ENCODE measurements at regions not wholly inside any gene's neighbourhood (a gene's known extent, or its start where the extent isn't known, plus 50 kb on each side); places are given as distances from the start of the nearest gene placed in this dataset.

DNA sequence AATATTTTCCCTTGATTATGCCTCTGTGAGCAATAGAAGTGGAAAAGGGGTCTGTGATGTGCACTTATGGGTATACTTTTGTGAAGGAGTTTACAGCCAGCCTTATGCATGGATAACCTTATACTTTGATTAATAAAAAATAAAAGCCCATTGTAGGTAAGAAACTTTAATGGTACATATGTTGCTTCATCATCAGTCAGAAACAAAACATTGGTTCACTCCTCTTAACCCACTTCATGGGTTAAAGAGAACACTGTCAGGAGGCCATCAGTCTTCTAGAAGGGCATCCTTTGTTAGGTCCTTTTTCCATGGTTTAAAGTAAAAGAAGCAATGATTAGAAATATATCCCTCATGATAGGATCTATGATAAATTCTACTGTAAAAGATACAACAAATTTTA, 952.1 kb upstream of the MIR17HG start:
- Histone ChIP-seq H3K79me2 (ENCODE audit: low read length) (no peaks in the 10 kb centered on the region), H2AFZ (ENCODE audit: low read depth, low read length) (no peak overlapping the region), H3K27ac (ENCODE audit: low read length) (no peak overlapping the region), H3K4me3 (ENCODE audit: low read length) (no peak overlapping the region), H4K20me1 (ENCODE audit: insufficient read depth, low read length) (no peaks in the 10 kb centered on the region), H3K4me2 (ENCODE audit: low read length) (no peak overlapping the region), H3K9ac (ENCODE audit: low read length) (no peak overlapping the region), H3K9me3 (ENCODE audit: insufficient read depth, low read length) (peaks cover 8% of the 10 kb centered on the region; the same call in 1 of the 2 replicates), H3K27me3 (ENCODE audit: low read depth, low read length) (no peaks in the 10 kb centered on the region), H3K4me1 (ENCODE audit: low read length) (no peaks in the 10 kb centered on the region), H3K36me3 (replicated peaks; ENCODE audit: low read depth, low read length) (no peaks in the 10 kb centered on the region)
- TF ChIP-seq, protein P1, sequence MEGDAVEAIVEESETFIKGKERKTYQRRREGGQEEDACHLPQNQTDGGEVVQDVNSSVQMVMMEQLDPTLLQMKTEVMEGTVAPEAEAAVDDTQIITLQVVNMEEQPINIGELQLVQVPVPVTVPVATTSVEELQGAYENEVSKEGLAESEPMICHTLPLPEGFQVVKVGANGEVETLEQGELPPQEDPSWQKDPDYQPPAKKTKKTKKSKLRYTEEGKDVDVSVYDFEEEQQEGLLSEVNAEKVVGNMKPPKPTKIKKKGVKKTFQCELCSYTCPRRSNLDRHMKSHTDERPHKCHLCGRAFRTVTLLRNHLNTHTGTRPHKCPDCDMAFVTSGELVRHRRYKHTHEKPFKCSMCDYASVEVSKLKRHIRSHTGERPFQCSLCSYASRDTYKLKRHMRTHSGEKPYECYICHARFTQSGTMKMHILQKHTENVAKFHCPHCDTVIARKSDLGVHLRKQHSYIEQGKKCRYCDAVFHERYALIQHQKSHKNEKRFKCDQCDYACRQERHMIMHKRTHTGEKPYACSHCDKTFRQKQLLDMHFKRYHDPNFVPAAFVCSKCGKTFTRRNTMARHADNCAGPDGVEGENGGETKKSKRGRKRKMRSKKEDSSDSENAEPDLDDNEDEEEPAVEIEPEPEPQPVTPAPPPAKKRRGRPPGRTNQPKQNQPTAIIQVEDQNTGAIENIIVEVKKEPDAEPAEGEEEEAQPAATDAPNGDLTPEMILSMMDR (IDR thresholded peaks at IDR 0.05; ENCODE audit: low read depth, low read length), result no peak
- TF ChIP-seq EZH2phosphoT487 (IDR thresholded peaks at IDR 0.05; ENCODE audit: low read depth), result no peak

DNA sequence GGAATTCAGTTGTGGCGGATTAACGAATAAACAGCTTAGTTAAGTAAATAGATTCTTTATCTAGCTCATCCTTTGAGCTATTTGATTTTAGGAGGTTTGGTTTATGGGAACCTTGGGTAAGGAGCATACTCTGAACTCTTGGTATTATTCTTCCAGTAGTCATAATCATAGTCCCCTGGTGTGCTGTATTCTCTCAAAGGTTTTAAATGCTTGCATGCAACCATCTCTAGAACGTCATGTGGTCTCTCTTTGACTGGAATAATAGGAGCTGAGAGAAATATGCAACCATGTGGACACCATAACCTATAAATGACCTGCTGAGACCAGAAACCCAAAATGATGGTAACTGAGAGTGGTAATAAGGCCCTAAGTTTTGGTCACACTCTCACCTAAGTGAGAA, 951.6 kb upstream of the MIR17HG start:
- Histone ChIP-seq H3K4me1 (ENCODE audit: low read length) (no peaks in the 10 kb centered on the region), H3K79me2 (ENCODE audit: low read length) (no peaks in the 10 kb centered on the region), H3K4me3 (ENCODE audit: low read length) (no peak overlapping the region), H4K20me1 (ENCODE audit: insufficient read depth, low read length) (no peaks in the 10 kb centered on the region), H3K4me2 (ENCODE audit: low read length) (no peak overlapping the region), H3K9ac (ENCODE audit: low read length) (no peak overlapping the region), H3K27me3 (ENCODE audit: low read depth, low read length) (no peaks in the 10 kb centered on the region), H3K27ac (ENCODE audit: low read length) (no peak overlapping the region), H3K36me3 (replicated peaks; ENCODE audit: low read depth, low read length) (no peaks in the 10 kb centered on the region), H3K9me3 (ENCODE audit: insufficient read depth, low read length) (peaks cover 7% of the 10 kb centered on the region; the same call in 1 of the 2 replicates), H2AFZ (ENCODE audit: low read depth, low read length) (no peak overlapping the region)
- TF ChIP-seq, protein P1 (IDR thresholded peaks at IDR 0.05; ENCODE audit: low read depth, low read length), result no peak
- no peak for TF ChIP-seq EZH2phosphoT487 (IDR thresholded peaks at IDR 0.05; ENCODE audit: low read depth)

DNA sequence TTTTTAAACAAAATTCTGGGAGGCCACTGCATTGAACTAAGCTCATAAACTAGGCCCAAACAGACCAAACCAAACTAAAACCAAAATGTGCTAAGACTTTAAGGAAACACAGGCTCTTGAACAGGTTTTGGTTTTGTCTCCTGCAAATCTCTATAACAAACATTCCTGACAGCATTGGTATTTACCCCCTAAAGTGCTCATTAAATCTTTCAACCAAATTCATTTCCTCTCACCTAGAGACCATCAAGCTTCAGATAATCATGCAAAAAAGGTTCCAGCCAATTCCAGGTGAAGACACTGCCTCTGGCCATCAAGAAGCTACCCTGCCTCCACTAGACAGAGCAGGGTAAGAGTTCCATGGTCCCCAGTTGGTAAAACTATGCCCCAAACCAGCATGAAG, 951.2 kb upstream of the MIR17HG start:
- H3K4me1 ChIP-seq (ENCODE audit: low read length), result no peaks in the 10 kb centered on the region
- H3K79me2 ChIP-seq (ENCODE audit: low read length), result no peaks in the 10 kb centered on the region
- H3K27me3 ChIP-seq (ENCODE audit: low read depth, low read length), result no peaks in the 10 kb centered on the region
- no peak overlapping the region for H2AFZ ChIP-seq (ENCODE audit: low read depth, low read length)
- H3K9ac ChIP-seq (ENCODE audit: low read length), result no peak overlapping the region
- no peak overlapping the region for H3K4me2 ChIP-seq (ENCODE audit: low read length)
- H3K9me3 ChIP-seq (ENCODE audit: insufficient read depth, low read length), result 0 out of 2 replicates have a peak, but pooled peaks cover 3% of the 10 kb centered on the region
- no peaks in the 10 kb centered on the region for H3K36me3 ChIP-seq (replicated peaks; ENCODE audit: low read depth, low read length)
- no peaks in the 10 kb centered on the region for H4K20me1 ChIP-seq (ENCODE audit: insufficient read depth, low read length)
- H3K4me3 ChIP-seq (ENCODE audit: low read length), result no peak overlapping the region
- H3K27ac ChIP-seq (ENCODE audit: low read length), result no peak overlapping the region
- TF ChIP-seq EZH2phosphoT487 (IDR thresholded peaks at IDR 0.05; ENCODE audit: low read depth), result no peak
- TF ChIP-seq, protein P1 (IDR thresholded peaks at IDR 0.05; ENCODE audit: low read depth, low read length), result no peak

DNA sequence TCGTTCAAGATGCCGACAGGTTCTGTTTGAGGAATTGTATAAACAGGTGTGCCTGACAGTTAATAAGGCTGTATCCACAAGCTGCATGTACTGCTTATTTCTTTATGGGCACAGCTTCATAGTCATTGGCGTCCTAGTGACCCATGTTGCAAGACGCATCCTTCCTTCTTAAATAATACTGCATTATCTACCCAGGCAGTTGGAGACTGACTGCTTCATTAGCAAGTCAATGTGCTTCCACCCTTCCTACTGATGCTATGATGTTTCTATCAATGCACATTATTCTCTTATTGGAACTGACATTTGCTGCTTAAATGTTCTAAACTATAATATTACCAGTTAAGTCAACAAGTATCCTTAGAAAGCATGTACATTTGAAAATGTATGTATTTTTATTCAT, 950.0 kb upstream of the MIR17HG start:
- no peaks in the 10 kb centered on the region for H3K4me1 ChIP-seq (ENCODE audit: low read length)
- 0 out of 2 replicates have a peak, but pooled peaks cover 3% of the 10 kb centered on the region for H3K9me3 ChIP-seq (ENCODE audit: insufficient read depth, low read length)
- H3K4me3 ChIP-seq (ENCODE audit: low read length), result no peak overlapping the region
- H4K20me1 ChIP-seq (ENCODE audit: insufficient read depth, low read length), result no peaks in the 10 kb centered on the region
- no peak overlapping the region for H2AFZ ChIP-seq (ENCODE audit: low read depth, low read length)
- no peaks in the 10 kb centered on the region for H3K79me2 ChIP-seq (ENCODE audit: low read length)
- no peak overlapping the region for H3K9ac ChIP-seq (ENCODE audit: low read length)
- no peaks in the 10 kb centered on the region for H3K36me3 ChIP-seq (replicated peaks; ENCODE audit: low read depth, low read length)
- TF ChIP-seq, protein P1 (IDR thresholded peaks at IDR 0.05; ENCODE audit: low read depth, low read length), result no peak
- no peak for TF ChIP-seq EZH2phosphoT487 (IDR thresholded peaks at IDR 0.05; ENCODE audit: low read depth)
- H3K27me3 ChIP-seq (ENCODE audit: low read depth, low read length), result no peaks in the 10 kb centered on the region
- H3K27ac ChIP-seq (ENCODE audit: low read length), result no peak overlapping the region
- no peak overlapping the region for H3K4me2 ChIP-seq (ENCODE audit: low read length)

Measured in OCI-LY3 (cell line).